HAP-1 (cell line): ENCODE measurements at regions not wholly inside any gene's neighbourhood (a gene's known extent, or its start where the extent isn't known, plus 50 kb on each side); places are given as distances from the start of the nearest gene placed in this dataset.

Experiments
- DNase-seq, 2 experiments: peaks; one replicate each; pipeline ENCODE4 v3.0.0-alpha.2; 2016 to 2020; ENCODE audit warnings: low spot score in 2 of 2
- H3K27me3 ChIP-seq: fragments of 250-450 bp; sonication (Bioruptor Pico); 2 replicates; pipeline ENCODE4 v1.5.1; 2020; ENCODE audit warnings: low read depth, mild to moderate bottlenecking, moderate library complexity
- H3K36me3 ChIP-seq: fragments of 250-450 bp; sonication (Bioruptor Pico); replicated peaks from 2 replicates; pipeline ENCODE4 v1.5.1; 2020; ENCODE audit warnings: mild to moderate bottlenecking
- H3K4me1 ChIP-seq: fragments of 250-450 bp; sonication (Bioruptor Pico); 2 replicates; pipeline ENCODE4 v1.5.1; 2020; ENCODE audit warnings: mild to moderate bottlenecking
- H3K4me3 ChIP-seq: fragments of 250-450 bp; sonication (Bioruptor Pico); 2 replicates; pipeline ENCODE4 v1.5.1; 2020; ENCODE audit warnings: mild to moderate bottlenecking, moderate library complexity
- H3K9me3 ChIP-seq: fragments of 250-450 bp; sonication (Bioruptor Pico); 2 replicates; pipeline ENCODE4 v1.5.1; 2020; ENCODE audit warnings: mild to moderate bottlenecking, moderate library complexity
- in situ Hi-C: fragments of 300-500 bp; cut with MboI; formaldehyde crosslinking; loops from 3 replicates; pipeline ENCODE4 v1.14.3; 2020; ENCODE audit warnings: low sequenced_read_pairs, inconsistent platforms, mixed read lengths

- DNase-seq = no peak
- Histone ChIP-seq H3K4me3 (no peak overlapping the region), H3K9me3 (no peaks in the 10 kb centered on the region), H3K4me1 (no peaks in the 10 kb centered on the region; the same call in 1 of the 2 replicates), H3K36me3 (no peaks in the 10 kb centered on the region), H3K27me3 (no peaks in the 10 kb centered on the region; the same call in 1 of the 2 replicates)
- in situ Hi-C loops = no loop called here
These were observed 251.4 kb downstream of the JRKL start for GRCh38 chr11:96641261-96641660.

GRCh38 chr11:96642583-96642982 lies 252.8 kb downstream of the JRKL start:
- DNase-seq = peak in 1 of 2 experiments; percentile 15
- Histone ChIP-seq H3K9me3 (no peaks in the 10 kb centered on the region), H3K36me3 (no peaks in the 10 kb centered on the region), H3K4me1 (no peaks in the 10 kb centered on the region; the same call in 1 of the 2 replicates), H3K27me3 (no peaks in the 10 kb centered on the region; the same call in 1 of the 2 replicates), H3K4me3 (no peak overlapping the region)
- in situ Hi-C loops = no loop called here

GRCh38 chr11:96643173-96643572 lies 253.4 kb downstream of the JRKL start:
- in situ Hi-C loops = no loop called here
- H3K4me3 ChIP-seq = no peak overlapping the region
- H3K36me3 ChIP-seq = no peaks in the 10 kb centered on the region
- DNase-seq = no peak
- no peaks in the 10 kb centered on the region; the same call in 1 of the 2 replicates for H3K4me1 ChIP-seq
- H3K27me3 ChIP-seq = no peaks in the 10 kb centered on the region; the same call in 1 of the 2 replicates
- no peaks in the 10 kb centered on the region for H3K9me3 ChIP-seq

GRCh38 chr11:96647621-96648020 lies 257.8 kb downstream of the JRKL start:
- DNase-seq = no peak
- Histone ChIP-seq H3K27me3 (no peaks in the 10 kb centered on the region; the same call in 1 of the 2 replicates), H3K4me1 (no peaks in the 10 kb centered on the region; the same call in 1 of the 2 replicates), H3K9me3 (no peaks in the 10 kb centered on the region), H3K4me3 (no peak overlapping the region), H3K36me3 (no peaks in the 10 kb centered on the region)
- in situ Hi-C loops = no loop called here

DNA sequence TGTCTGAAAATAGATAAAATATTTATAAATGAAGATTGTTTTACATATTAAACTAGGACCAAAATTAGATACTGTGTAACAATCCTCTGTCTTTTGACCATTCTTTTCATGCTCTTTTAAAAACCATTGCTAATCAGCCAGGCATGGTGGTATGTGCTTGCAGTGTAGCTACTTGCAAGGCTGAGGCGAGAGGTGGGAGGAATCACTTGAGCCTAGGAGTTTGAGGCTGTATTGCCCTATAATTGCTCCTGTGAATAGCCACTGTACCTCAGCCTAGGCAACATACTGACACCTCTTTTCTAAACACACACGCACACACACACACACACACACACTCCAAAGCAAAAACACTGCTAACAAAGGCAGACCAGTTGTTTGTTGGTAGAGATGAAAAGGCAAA lies 259.2 kb downstream of the JRKL start:
- in situ Hi-C loops = no loop called here
- Histone ChIP-seq H3K4me1 (no peaks in the 10 kb centered on the region), H3K9me3 (no peaks in the 10 kb centered on the region), H3K4me3 (no peak overlapping the region), H3K27me3 (no peaks in the 10 kb centered on the region; the same call in 1 of the 2 replicates), H3K36me3 (no peaks in the 10 kb centered on the region)
- DNase-seq = no peak

DNA sequence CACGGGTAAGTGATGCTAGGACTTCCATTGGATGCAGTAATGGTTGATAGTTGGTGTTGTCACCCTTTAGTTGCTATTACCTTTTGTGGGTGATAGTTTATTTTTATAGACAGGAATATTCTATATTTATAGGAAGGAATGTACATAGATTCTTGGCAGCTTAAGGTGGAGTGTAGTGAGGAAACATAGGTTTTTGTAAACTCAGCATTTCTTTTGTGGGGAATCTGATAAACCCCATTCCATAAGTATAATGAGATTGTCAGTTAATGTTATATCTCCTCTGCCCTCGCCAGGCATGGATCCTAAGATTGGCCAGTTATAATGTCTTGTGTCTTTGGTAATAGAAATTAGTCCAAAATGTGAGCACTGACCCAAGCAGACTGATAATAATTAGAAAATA lies 262.7 kb downstream of the JRKL start:
- Histone ChIP-seq H3K27me3 (0 out of 2 replicates have a peak, but pooled peaks cover 6% of the 10 kb centered on the region), H3K36me3 (no peaks in the 10 kb centered on the region), H3K4me1 (no peaks in the 10 kb centered on the region), H3K9me3 (no peaks in the 10 kb centered on the region), H3K4me3 (no peak overlapping the region)
- no peak for DNase-seq
- in situ Hi-C loops = no loop called here

- DNase-seq = no peak
- in situ Hi-C loops = no loop called here
- H3K4me1 ChIP-seq = no peaks in the 10 kb centered on the region
- 0 out of 2 replicates have a peak, but pooled peaks cover 6% of the 10 kb centered on the region for H3K27me3 ChIP-seq
- no peak overlapping the region for H3K4me3 ChIP-seq
- H3K36me3 ChIP-seq = no peaks in the 10 kb centered on the region
- H3K9me3 ChIP-seq = no peaks in the 10 kb centered on the region
These were observed 265.7 kb downstream of the JRKL start for GRCh38 chr11:96655474-96655873.

DNA sequence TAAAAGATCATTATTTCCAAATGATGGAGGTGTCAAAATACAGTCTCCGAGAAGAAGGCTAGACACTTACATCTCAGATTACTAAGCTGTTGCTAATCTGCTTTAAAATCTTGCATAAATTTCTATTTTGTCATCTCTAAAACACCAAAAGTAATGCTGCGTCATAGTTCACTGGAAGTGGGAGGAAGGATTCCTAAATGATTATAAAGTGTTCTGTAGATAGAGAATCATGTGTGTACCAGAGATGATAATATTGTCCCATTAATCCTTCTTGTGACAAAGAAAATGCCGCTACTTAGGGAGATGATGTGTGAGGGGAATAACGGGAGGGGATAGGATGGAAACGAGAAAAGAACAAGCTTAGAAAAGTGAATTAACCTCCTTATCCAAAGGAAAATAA lies 268.6 kb downstream of the JRKL start:
- Histone ChIP-seq H3K36me3 (no peaks in the 10 kb centered on the region), H3K4me1 (no peaks in the 10 kb centered on the region), H3K4me3 (no peak overlapping the region), H3K9me3 (no peaks in the 10 kb centered on the region), H3K27me3 (0 out of 2 replicates have a peak, but pooled peaks cover 6% of the 10 kb centered on the region)
- no peak for DNase-seq
- in situ Hi-C loops = no loop called here

DNA sequence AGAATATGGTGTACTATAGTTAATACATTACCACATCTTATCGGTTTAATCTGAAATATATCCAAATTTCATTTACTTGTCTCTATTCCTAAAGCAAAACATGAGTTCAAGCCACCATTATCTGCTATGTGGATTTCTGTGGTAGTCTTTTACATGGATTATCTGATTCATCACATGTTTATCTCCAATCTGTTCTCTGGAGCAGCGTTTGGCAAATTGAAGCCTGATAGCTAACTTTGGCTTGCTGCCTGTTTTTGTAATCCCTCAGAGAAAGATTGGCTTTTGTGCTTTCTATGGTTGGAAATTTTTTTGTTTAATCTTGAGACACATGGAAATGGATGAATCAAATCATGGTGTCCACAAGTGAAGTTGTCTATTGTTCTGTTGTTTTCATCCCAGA lies 274.3 kb downstream of the JRKL start:
- Histone ChIP-seq H3K36me3 (no peaks in the 10 kb centered on the region), H3K9me3 (no peaks in the 10 kb centered on the region)
- in situ Hi-C loops = no loop called here

GRCh38 chr11:96680211-96681018 lies 290.6 kb downstream of the JRKL start:
- no peaks in the 10 kb centered on the region for H3K4me1 ChIP-seq

More for the DNA sequence above, 274.3 kb downstream of the JRKL start:
- Histone ChIP-seq H3K27me3 (no peaks in the 10 kb centered on the region), H3K4me1 (no peaks in the 10 kb centered on the region), H3K4me3 (no peak overlapping the region)
- no peak for DNase-seq

GRCh38 chr11:96681019-96681716 lies 291.4 kb downstream of the JRKL start:
- H3K4me1 ChIP-seq = no peaks in the 10 kb centered on the region
- in situ Hi-C loops = no loop called here
- H3K4me3 ChIP-seq = no peak overlapping the region
- H3K36me3 ChIP-seq = no peaks in the 10 kb centered on the region
- no peaks in the 10 kb centered on the region for H3K9me3 ChIP-seq
- DNase-seq = no peak
- H3K27me3 ChIP-seq = no peaks in the 10 kb centered on the region

More at GRCh38 chr11:96680211-96681018, 290.6 kb downstream of the JRKL start:
- H3K36me3 ChIP-seq = no peaks in the 10 kb centered on the region
- no peaks in the 10 kb centered on the region for H3K27me3 ChIP-seq
- no peak overlapping the region for H3K4me3 ChIP-seq
- in situ Hi-C loops = no loop called here
- no peak for DNase-seq
- no peaks in the 10 kb centered on the region for H3K9me3 ChIP-seq

- DNase-seq = no peak
- H3K4me1 ChIP-seq = no peaks in the 10 kb centered on the region; the same call in 1 of the 2 replicates
These were observed 304.5 kb downstream of the JRKL start for GRCh38 chr11:96694338-96694737.

GRCh38 chr11:96696731-96697130 lies 306.9 kb downstream of the JRKL start:
- peaks cover 3% of the 10 kb centered on the region; the same call in 1 of the 2 replicates for H3K27me3 ChIP-seq

More at GRCh38 chr11:96694338-96694737, 304.5 kb downstream of the JRKL start:
- Histone ChIP-seq H3K9me3 (no peaks in the 10 kb centered on the region), H3K4me3 (no peak overlapping the region), H3K27me3 (no peaks in the 10 kb centered on the region), H3K36me3 (no peaks in the 10 kb centered on the region)
- in situ Hi-C loops = no loop called here

GRCh38 chr11:96697466-96697865 lies 307.7 kb downstream of the JRKL start:
- no peaks in the 10 kb centered on the region for H3K36me3 ChIP-seq
- H3K27me3 ChIP-seq = peaks cover 3% of the 10 kb centered on the region; the same call in 1 of the 2 replicates
- in situ Hi-C loops = no loop called here
- no peaks in the 10 kb centered on the region for H3K9me3 ChIP-seq
- H3K4me3 ChIP-seq = no peak overlapping the region
- no peak for DNase-seq
- no peaks in the 10 kb centered on the region; the same call in 1 of the 2 replicates for H3K4me1 ChIP-seq

More at GRCh38 chr11:96696731-96697130, 306.9 kb downstream of the JRKL start:
- no peak overlapping the region for H3K4me3 ChIP-seq
- no peaks in the 10 kb centered on the region for H3K9me3 ChIP-seq
- in situ Hi-C loops = no loop called here
- no peaks in the 10 kb centered on the region for H3K36me3 ChIP-seq
- peak in 1 of 2 experiments; percentile 21 for DNase-seq
- no peaks in the 10 kb centered on the region; the same call in 1 of the 2 replicates for H3K4me1 ChIP-seq
